Occipital lobe (tissue), 1 donor: ENCODE measurements at regions not wholly inside any gene's neighbourhood (a gene's known extent, or its start where the extent isn't known, plus 50 kb on each side); places are given as distances from the start of the nearest gene placed in this dataset.
"Not testable (repeated sequence)": the region's sequence is repeated elsewhere in the genome, so short reads cannot be mapped to it uniquely, and the experiment has no call there.

Experiments used
- DNase-seq: peaks from one replicate; lab custom pipeline; 2025; lab: John Stamatoyannopoulos, UW

DNA sequence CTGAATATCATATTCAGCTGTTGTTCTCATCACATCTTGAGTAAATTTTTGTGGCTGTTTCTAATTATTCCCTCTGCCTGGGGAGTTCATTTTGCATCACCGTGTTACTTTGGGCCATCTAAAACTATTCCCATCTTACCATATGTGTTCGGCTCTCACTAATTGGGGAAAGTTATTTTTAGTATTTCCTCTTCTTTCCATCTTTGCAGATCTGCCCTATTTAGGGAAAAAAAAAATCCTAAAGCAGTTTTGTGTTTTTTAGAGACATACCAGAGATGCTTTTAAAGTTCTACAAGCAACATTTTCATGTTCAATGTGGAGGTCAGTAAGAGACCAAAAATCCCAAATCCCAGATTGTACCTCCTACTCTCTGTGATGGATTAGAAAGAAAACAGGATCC, 111.3 kb upstream of the NDUFV2 start:
- DNase-seq, result no peak

DNA sequence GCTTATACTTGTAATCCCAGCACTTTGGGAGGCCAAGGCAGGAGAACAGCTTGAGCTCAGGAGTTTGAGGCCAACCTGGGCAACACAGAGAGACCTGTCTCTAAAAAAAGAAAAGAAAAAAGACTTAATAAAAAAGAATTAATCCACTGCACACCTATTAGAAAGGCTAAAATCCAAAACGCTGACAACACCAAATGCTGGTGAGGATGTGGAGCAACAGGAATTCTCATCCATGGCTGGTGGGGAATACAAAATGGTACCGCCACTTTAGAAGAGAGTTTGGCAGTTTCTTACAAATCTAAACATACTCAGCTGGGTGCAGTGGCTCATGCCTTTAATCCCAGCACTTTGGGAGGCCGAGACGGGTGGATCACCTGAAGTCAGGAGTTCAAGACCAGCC, 110.0 kb upstream of the NDUFV2 start:
- DNase-seq, result not testable (repeated sequence)

DNA sequence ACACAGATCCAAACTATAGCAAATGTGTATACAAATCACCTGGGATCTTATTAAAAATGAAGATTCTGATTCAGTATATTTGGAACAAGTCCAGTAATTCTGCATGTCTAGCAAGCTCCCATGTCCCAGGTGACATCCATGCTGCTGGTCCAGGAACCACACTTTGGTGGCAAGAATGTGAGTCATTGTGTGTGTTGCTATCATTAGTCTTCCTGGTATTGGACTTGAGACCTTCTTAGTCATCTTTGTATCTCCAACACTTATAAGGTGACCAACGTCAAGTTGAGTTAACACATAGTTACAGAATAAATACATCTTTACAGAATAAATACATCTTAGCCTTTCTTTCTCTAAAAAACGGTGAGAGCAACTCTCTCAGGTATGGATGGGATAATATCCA, 107.9 kb upstream of the NDUFV2 start:
- no peak for DNase-seq

GRCh38 chr18:8995096-8995495, 107.4 kb upstream of the NDUFV2 start:
- no peak for DNase-seq

- DNase-seq, result no peak
Observed at GRCh38 chr18:8996771-8997432, 105.6 kb upstream of the NDUFV2 start.

DNA sequence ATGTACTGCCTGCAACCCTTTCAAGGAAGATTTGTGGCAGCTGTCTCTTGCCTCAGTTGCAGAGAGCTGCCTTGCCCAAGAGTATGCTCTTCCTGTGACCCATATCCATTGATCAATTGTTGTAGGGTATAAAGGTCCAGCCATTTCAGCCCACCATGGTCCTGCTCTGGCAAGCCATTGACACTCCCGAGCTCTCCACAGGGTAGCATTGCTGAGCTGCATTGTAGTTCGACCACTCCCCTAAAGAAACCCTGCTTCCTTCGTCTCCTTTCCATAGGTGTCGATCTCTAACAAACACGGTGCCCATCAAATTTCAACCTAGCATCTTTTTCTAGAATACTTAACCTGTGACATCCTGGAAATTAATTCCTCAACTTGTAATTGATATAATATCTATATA, 104.9 kb upstream of the NDUFV2 start:
- DNase-seq, result no peak

- DNase-seq, result no peak
Observed at GRCh38 chr18:8998481-8999217, 103.8 kb upstream of the NDUFV2 start.

DNA sequence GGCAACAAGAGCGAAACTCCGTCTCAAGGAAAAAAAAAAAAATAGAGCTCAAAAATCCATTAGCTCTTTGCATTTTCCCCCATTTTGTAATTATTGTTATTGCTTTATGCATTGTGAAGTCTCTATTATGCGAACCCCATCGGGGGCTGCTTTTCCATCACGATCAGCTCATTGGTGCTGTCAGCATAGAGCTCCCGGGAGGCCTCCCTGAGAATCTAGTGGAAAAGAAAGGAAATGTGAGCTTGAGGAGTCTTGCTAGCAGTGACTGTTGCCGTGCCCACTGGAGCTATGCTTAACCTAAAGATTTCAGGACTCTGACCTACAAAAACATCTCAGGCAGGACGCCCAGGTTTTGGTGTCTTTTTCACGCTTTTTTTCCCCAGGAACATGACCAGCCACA, 102.6 kb upstream of the NDUFV2 start:
- DNase-seq, result no peak

- DNase-seq, result no peak
Observed at GRCh38 chr18:9000733-9001132, 101.8 kb upstream of the NDUFV2 start.

DNA sequence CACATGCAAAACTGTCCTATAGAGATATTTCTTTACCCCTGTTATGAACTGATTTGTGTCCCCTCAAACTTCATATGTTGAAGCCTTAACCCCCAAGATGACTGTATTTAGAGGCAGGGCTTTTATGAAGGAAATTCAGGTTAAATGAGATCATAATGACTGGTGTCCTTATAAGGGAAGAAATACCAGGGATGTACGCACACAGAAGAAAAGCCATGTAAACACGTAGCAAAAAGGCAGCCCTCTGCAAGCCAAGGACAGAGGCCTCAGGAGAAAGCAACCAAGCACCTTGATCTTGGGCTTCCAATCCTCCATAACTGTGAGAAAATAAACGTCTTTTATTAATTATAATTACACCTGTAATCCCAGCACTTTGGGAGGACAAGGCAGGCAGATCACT, 101.3 kb upstream of the NDUFV2 start:
- DNase-seq, result no peak

DNA sequence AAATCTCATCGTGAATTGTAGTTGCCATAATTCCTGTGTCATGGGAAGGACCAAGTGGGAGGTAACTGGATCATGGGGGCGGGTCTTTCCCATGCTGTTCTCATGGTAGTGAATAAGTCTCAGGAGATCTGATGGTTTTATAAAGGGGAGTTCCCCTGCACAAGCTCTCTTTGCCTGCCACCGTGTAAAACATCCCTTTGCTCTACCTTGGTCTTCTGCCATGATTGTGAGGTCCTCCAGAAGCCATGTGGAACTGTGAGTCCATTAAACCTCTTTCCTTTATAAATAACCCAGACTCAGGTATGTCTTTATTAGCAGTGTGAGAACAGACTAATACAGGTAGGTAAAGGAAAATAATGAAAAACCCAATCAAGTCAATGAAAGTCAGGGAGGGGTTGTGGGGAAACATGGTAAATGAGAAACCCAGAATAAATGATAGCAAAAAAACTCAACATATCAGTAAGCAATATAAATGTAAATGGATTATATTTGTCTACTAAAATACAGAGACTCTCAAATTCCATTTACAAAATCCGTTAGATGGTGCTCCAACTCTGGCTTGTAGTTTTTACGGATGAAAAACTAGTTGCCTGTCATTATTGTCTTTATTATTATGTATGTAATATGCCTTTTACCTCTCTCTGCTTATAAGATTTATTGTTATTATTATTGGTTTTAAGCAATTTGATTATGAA, 98.9 kb upstream of the NDUFV2 start:
- DNase-seq, result no peak

DNA sequence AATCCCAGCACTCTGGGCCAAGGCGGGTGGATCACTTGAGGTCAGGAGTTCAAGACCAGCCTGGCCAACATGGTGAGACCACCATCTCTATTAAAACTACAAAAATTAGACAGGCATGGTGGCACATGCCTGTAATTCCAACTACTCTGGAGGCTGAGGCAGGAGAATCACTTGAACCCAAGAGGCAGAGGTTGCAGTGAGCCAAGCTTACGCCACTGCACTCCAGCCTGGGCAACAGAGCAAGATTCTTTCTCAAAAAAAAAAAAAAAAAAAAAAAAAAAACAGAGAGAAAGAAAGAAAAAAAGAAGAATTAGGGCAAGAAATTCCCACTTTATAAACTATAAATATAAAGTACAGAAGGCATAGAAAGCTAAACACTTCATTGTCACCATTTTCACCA, 98.2 kb upstream of the NDUFV2 start:
- not testable (repeated sequence) for DNase-seq

DNA sequence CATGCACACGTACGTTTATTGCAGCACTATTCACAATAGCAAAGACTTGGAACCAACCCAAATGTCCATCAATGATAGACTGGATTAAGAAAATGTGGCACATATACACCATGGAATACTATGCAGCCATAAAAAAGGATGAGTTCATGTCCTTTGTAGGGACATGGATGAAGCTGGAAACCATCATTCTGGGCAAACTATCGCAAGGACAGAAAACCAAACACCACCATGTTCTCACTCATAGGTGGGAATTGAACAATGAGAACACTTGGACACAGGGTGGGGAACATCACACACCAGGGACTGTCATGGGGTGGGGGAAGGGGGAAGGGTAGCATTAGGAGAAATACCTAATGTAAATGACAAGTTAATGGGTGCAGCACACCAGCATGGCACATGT, 94.8 kb upstream of the NDUFV2 start:
- not testable (repeated sequence) for DNase-seq

GRCh38 chr18:9008200-9008708, 94.2 kb upstream of the NDUFV2 start:
- no peak for DNase-seq

DNA sequence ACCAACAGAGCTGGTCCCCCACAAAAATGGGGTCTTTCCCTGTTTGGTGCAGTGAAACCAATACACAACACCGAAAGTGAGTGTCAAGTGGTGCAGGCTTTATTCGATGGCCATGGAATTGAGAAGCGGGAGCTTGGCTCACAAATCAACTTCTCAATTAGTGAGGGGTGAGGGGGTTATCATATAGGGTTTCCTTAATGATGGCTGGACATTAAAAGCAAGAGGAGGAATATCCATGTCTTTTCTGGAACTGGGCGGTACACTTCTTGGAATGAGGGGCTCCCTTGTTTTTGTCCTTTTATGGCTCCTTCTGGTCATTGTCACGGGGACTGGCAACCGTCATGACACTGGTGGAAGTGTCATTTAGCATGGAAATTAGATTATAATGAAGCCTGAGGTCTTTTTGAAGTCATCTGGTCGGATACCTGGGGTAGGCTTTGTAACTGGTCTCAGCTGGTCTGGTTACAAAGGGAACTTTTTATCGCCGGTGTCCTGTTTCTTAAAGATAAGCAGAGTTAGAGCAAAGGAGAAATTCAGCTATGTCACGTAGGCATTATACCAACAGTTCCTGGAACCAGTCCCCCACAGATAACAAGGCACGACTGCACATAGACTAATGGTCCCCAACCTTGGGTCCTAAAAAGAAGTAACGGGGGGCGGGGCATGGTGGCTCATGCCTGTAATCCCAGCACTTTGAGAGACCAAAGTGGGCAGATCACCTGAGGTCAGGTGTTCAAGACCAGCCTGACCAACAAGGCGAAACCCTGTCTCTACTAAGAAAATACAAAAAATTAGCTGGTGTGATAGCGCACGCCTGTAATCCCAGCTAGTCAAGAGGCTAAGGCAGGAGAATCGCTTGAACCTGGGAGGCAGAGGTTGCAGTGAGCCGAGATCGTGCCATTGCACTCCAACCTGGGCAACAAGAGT, 93.5 kb upstream of the NDUFV2 start:
- DNase-seq, result no peak

DNA sequence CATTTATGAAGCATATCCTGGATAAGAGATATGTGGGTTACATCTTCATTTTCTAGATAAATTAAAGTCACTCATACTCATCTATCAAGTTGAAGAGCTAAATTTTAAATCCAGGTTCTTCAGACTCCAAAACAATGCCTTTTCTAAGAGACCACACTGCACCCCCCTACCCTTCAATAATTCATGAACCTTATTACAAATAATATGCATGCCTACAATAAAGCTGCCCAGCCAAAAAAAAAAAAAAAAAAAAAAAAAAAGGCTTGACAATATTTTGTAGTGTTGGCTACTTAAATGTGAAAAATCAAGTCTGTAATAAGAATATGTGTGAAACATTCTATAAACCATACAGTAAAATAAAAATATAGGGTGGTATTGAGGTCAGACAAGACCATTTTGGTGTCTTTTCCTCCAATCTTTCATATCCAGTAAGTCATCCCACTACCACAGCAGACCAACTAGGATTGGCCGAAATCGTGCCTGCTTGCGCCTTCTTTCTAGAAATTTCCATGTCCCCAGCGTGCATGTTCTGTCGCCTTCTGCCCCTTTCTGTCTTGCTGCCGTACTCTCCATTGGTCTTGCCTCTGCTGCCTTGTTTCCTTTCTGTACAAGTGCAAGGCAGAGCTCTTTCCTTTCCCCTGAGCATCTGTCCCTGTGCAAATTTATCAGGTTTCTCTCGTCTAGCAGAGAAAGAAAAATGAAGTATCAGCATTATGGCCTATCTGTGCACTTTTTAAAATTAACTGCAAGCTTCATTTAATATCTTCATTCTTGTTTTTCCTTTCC, 92.6 kb upstream of the NDUFV2 start:
- DNase-seq, result no peak

DNA sequence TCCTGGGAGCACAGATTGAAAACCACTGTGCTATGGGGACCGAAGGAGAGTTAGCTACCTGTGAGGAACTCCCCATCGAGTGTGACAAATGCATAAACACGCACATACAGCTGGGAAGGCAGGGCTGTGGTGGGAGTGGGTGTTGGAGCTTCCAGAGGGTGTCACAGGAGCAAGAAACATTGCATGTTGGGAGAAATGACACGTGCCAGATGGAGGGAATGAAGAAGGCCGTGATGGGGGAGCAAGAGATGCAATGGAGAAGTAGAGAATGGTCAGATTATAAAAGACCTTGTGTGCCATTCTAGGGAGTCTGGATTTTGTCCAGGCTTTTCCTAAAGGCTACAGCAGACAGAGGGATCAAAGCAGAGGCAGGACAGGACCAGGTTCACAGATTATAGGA, 91.1 kb upstream of the NDUFV2 start:
- DNase-seq, result no peak

DNA sequence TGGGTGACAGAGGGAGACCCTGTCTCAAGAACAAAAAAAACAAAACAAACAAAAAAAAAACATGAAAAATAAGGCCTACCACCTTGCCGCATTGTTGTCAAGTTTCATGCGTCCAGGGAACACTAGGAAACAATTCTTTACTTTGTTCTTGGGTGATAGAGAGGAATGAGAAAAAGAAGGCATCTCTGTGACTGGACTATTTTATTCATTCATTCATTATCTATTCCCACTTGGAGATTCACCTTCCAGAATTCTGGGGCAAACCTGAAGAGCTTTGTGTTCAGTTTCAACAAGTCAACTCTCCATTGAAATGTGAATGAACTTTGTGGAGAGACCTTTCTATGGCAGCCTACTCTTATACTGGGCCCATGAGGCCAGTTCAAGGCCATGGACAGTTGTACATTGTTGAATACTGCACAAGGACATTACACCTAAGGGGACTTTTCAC, 88.5 kb upstream of the NDUFV2 start:
- DNase-seq, result no peak

GRCh38 chr18:9015689-9016088, 86.8 kb upstream of the NDUFV2 start:
- DNase-seq, result no peak

DNA sequence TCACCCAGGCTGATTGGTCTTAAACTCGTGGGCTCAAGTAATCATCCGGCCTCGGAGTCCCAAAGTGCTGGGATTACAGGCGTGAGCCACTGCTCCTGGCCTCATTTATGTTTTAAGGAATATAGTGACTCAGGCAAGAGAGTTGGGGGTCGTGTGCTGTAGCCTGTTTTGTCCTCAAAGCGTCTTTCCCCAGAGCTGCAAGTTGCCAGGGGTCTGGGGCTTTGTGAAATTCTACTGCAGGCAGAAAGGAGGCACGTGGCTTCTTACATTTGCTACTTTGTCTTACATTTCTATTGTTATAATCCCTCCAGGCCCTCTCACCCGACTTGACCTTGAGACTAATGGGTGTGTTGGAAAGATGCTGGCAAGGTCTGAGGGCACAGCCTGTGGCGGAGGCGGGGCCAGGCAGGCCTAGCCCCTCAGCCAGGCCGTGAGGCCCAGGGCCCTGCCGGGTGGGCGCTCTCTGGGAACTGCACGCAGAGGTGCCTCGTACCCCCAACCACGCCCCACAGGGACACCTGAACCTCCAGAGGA, 85.8 kb upstream of the NDUFV2 start:
- DNase-seq, result no peak
